GM19043 (cell line): ENCODE measurements at regions not wholly inside any gene's neighbourhood (a gene's known extent, or its start where the extent isn't known, plus 50 kb on each side); places are given as distances from the start of the nearest gene placed in this dataset.

Experiments
- ATAC-seq: cut with Tn5 transposase; IDR thresholded peaks from one replicate; pipeline ENCODE4 v1.9.1; 2021; ENCODE audit warnings: low read depth; ENCODE audit not compliant: unreplicated experiment

DNA sequence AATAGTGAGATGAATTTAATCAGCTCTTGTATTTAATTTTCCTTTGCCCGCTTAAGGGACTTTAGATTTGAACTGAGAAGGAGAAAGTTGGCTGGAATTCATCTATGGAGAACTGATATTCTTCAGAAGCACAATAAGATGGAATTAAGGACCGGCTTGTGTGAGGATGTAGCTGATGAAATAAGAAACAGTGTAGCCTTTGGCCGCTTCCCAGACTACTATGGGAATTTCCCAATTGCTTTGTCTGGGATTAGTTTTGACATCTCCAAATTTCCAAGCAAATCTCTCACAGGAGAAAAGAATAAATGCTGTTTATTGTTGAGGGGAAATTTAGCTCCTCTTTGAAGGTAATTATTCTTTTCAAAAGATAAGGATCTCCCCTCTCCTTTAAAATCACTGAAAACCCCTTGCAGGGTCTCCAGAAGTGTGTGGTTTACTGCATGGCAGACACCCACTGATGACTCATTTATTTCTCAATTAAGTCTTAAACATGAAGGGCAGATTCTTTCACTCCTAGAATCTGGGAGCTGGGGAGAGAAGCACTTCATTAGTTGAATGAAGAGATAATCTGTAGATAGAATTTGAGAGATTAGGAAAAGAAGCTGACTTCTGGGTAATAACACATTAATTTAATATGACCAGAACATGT, 606.5 kb upstream of the ADAMTS16 start:
- ATAC-seq, result no peak

DNA sequence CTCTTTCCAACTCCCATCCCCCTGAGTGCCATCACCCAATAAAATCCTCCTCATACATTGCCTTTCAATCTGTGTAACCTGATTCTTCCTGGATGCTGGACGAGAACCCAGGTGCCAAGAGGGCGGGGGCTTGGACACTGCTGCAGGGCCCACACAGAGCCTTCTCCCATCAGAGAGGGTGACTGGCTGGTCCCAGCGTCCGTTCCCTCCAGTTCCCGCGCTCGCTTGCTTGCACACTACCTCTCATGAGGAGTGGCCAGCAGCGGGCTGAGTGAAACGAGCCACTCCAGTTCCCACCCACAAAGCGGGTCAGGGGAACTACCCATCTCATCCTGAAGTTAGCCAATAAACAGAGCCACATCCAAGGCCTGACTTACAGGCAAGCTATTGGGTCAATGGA, 602.6 kb upstream of the ADAMTS16 start:
- no peak for ATAC-seq

GRCh38 chr5:4540375-4541173, 599.6 kb upstream of the ADAMTS16 start:
- no peak for ATAC-seq

DNA sequence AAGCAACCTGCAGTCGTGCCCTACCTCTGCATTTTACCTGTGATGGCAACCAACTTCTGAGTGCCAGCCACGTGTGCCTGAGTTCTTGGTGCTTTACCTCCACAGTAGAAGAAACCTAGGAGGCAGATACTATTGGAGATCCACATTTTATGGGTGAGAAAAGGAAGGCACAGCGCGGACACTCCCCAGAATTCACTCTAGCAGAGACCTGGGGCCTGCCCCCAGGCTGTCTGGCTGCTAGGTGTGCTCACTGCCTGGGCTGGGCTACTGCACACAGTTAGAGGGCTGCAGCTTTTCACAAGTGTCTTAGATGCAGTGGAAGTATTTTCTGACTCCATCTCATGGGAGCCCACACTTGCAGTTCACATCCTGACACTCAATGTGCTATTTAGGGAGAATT, 598.8 kb upstream of the ADAMTS16 start:
- ATAC-seq, result no peak

- ATAC-seq, result no peak
Measured at GRCh38 chr5:4542145-4542778, 597.9 kb upstream of the ADAMTS16 start.

DNA sequence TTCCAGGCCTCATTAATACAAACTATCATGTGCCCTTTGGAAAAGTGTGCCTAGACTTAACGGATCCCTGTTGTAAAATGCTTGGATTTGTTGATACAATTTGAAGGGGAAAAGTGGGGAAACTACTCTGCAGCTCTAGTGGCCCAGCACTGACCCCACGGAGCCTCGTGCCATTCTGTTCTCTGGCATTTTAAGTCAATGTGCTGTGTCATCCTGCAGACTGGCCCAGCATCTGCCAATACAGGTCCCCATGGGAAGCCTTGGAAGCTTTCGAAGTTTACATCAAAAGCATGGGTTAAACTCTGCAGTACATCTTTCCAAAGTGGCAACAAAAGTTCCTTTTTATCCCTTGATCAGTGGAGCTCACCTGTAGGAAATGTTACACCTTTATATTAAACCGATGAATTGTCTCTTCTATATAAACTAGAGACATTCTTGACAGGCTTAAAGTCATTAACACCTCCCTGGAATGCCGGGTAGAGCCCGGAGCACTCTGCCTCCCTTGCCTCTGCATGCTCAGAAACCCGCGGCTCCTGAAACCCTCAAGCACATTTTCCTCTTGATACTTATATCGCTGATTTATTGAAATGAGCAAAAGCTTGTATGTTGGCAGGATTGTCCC, 596.0 kb upstream of the ADAMTS16 start:
- ATAC-seq, result no peak

DNA sequence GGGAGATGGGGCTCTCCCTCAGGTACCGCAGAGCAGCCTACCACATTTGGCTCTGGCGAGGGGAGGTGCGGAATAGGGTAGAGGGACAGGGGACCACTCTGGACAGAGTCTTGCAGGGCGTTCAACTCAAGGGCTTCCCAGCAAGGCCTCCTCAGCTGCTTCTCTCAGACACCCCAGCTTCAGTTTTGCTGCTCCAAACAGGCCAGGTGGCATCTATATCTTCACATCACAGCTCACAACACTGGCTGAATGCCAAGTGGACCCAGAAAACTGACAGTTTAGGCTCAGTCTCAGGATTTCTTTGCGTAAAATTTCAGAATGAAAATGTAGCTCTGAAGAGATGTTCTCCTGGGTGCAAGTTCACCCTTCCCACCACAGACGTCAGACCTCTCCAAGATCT, 592.6 kb upstream of the ADAMTS16 start:
- no peak for ATAC-seq

DNA sequence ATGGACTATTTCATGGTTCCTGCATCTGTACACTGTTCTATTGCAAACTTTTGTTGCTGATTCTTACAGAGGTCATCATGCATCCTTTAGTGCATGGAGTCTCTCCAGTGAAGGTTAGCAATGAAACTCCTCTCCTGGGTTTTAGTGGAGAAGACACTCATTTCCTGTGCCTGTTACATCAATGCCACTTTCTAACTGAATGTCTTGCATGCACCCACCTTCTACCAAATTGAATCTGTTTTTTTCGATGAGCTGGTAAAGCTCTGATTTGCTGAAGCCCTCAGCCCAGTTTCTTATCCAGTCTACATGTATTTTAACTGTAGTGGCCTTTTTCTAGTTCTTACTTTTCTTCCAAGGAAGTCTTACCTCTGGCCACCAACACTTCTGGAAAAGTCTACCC, 591.8 kb upstream of the ADAMTS16 start:
- ATAC-seq, result no peak

DNA sequence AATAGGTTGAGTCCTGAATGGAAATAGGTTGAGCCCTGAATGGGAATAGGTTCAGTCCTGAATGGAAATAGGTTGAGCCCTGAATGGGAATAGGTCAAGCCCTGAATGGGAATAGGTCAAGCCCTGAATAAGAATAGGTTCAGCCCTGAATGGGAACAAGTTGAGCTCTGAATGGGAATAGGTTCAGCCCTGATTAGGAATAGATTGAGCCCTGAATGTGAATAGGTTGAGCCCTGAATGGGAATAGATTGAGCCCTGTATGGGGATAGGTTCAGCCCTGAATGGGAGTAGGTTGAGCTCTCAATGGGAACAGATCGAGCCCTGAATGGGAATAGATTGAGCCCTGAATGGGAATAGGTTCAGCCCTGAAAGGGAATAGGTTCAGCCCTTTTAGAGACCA, 590.8 kb upstream of the ADAMTS16 start:
- no peak for ATAC-seq

DNA sequence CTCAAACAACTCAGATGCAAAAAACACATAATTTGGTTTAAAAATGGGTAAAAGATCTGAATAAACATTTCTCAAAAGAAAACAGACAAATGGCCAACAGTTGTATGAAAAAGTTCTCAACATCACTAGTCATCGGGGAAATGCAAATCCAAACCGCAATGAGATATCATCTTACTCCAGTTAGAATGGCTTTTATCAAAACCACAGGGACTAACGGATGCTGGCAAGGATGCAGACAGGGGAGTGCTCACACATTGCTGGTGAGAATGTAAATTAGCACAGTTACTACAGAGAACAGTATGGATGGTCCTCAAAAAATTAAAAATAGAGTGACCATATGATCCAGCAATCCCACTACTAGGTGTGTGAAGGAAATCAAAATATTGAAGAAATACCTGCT, 589.1 kb upstream of the ADAMTS16 start:
- no peak for ATAC-seq

- no peak for ATAC-seq
Measured at GRCh38 chr5:4553130-4553529, 587.0 kb upstream of the ADAMTS16 start.

- no peak for ATAC-seq
Measured at GRCh38 chr5:4553978-4554377, 586.2 kb upstream of the ADAMTS16 start.

- no peak for ATAC-seq
Measured at GRCh38 chr5:4555725-4556285, 584.3 kb upstream of the ADAMTS16 start.

- ATAC-seq, result no peak
Measured at GRCh38 chr5:4561403-4561802, 578.7 kb upstream of the ADAMTS16 start.

- no peak for ATAC-seq
Measured at GRCh38 chr5:4563400-4563799, 576.7 kb upstream of the ADAMTS16 start.

DNA sequence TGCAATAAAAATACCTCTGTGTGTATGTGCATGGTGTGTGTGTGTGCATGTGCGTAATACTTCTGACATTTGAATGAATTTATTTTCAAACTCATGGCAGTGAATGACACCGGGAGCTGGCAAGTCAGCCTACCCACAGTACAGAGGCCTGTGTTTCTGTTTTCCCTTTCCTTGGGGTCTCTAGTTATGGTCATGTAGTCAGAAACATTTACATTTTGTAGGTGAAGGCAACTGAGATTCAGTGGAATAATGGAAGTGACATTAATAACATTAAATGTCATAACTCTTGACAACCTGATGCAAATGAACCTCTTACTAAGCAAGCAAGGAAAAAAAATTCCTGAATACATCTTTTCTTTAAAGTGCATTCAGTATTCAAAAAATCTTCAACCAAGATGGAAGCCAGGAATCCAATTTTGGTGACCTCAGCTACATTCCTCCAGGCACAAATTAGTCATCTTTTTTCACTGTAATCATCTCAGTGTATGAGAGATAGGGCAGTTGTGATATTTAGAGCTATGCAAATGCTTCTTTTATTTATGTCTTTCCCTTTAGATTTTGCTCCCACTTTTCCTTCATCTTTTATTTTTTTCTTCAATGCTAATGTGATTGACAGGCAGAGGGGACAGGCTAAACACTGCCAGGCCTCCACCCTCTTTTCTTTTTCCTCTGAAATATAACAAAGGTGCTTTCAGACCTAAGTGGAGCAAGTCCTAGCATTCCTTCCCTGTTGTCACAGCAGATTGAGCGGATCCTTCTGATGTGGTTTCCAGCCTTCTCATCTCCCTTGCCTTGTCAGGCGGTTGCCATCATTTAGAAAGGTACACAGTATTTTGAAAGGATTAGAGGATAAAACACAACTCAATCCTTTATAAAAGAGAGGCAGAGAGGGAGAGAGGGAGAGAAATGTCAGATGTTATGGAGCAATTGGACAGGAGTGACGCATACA, 569.8 kb upstream of the ADAMTS16 start:
- ATAC-seq, result no peak

GRCh38 chr5:4571248-4571948, 568.7 kb upstream of the ADAMTS16 start:
- ATAC-seq, result no peak

- ATAC-seq, result no peak
Measured at GRCh38 chr5:4572311-4573100, 567.6 kb upstream of the ADAMTS16 start.

- ATAC-seq, result no peak
Measured at GRCh38 chr5:4575608-4576007, 564.5 kb upstream of the ADAMTS16 start.
